Esophagus (tissue), 2 donors: ENCODE measurements at regions not wholly inside any gene's neighbourhood (a gene's known extent, or its start where the extent isn't known, plus 50 kb on each side); places are given as distances from the start of the nearest gene placed in this dataset.

Source experiments
- H3K27ac ChIP-seq, 2 donors: one replicate each; pipeline ENCODE4 v1.5.1; 2013; ENCODE audit warnings: low read depth in 2 of 2, mild to moderate bottlenecking in 2 of 2, inconsistent platforms in 1 of 2, low read length in 1 of 2, moderate library complexity in 1 of 2
- H3K27me3 ChIP-seq, 2 donors: one replicate each; pipeline ENCODE4 v1.6.1; 2013; ENCODE audit warnings: low read length in 2 of 2, control low read depth in 1 of 2, mild to moderate bottlenecking in 1 of 2; ENCODE audit not compliant: insufficient read depth in 2 of 2, control insufficient read depth in 1 of 2
- H3K36me3 ChIP-seq, 2 donors: one replicate each; pipeline ENCODE4 v1.6.1; 2013; ENCODE audit warnings: low read length in 1 of 2; ENCODE audit not compliant: control insufficient read depth in 2 of 2, insufficient read depth in 2 of 2
- H3K4me1 ChIP-seq, 2 donors: one replicate each; pipeline ENCODE4 v1.6.1; 2013; ENCODE audit warnings: low read length in 1 of 2; ENCODE audit not compliant: control insufficient read depth in 2 of 2, insufficient read depth in 2 of 2
- H3K4me3 ChIP-seq, 2 donors: one replicate each; pipeline ENCODE4 v1.5.1; 2013; ENCODE audit warnings: low read length in 2 of 2, mild to moderate bottlenecking in 2 of 2, low read depth in 1 of 2, moderate library complexity in 1 of 2
- H3K9me3 ChIP-seq, 2 donors: one replicate each; pipeline ENCODE4 v1.6.1; 2013; ENCODE audit warnings: mild to moderate bottlenecking in 2 of 2, low read depth in 1 of 2, low read length in 1 of 2, moderate library complexity in 1 of 2; ENCODE audit not compliant: control insufficient read depth in 2 of 2, insufficient read depth in 1 of 2
- WGBS, 2 donors: extraction: QIAGEN DNeasy Blood & Tissue Kit; methylation state at CpG; one replicate each; pipeline ENCODE4 v1.1.7; 2013; 5-methylcytosine and 5-hydroxymethylcytosine counted together
- donor health status: healthy with polysubstance abuse.
- donor health status: Bipolar disorder and iron deficiency.

GRCh38 chr3:34207002-34207401 lies 408.6 kb downstream of the PDCD6IP start:
- no peaks in the 10 kb centered on the region for H3K9me3 ChIP-seq
- H3K4me1 ChIP-seq: no peaks in the 10 kb centered on the region
- no peaks in the 10 kb centered on the region for H3K36me3 ChIP-seq
- no peak overlapping the region for H3K4me3 ChIP-seq
- no peaks in the 10 kb centered on the region for H3K27me3 ChIP-seq
- H3K27ac ChIP-seq: no peak overlapping the region
- 36 to 41% methylated on average over 2 of the region's 2 CpGs for WGBS, 2 donors

GRCh38 chr3:34207806-34208205 lies 409.4 kb downstream of the PDCD6IP start:
- H3K4me3 ChIP-seq: no peak overlapping the region
- H3K9me3 ChIP-seq: no peaks in the 10 kb centered on the region
- peaks cover 0 to 2% of the 10 kb centered on the region in 2 donors for H3K4me1 ChIP-seq
- H3K36me3 ChIP-seq: no peaks in the 10 kb centered on the region
- H3K27ac ChIP-seq: peak overlapping the region in 1 of 2 donors; percentile 22
- H3K27me3 ChIP-seq: no peaks in the 10 kb centered on the region
- 52 to 65% methylated on average over 1 of the region's 1 CpG for WGBS, 2 donors

DNA sequence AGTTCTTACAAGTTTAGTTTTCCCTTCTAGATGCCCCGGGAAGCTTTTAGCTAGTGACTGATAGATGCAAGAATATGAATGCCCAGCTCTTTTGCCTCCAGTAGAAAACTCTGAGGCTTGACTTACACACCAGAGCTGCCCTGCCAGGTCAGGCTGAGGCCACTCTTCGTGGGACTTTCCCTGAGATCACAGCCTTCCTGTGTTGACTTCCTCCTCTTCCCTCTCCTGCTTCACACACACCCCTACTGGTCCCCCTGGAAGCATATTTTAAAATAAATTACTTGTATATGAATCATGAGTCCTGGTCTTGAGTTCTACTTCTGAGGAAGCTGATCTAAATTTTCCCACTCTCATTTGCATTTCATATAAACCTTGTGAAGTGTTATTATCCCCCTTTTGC lies 413.7 kb downstream of the PDCD6IP start:
- Histone ChIP-seq H3K27ac (peak overlapping the region in 1 of 2 donors; percentile 42), H3K27me3 (no peaks in the 10 kb centered on the region), H3K4me1 (peaks cover 0 to 2% of the 10 kb centered on the region in 2 donors), H3K9me3 (no peaks in the 10 kb centered on the region), H3K4me3 (no peak overlapping the region), H3K36me3 (no peaks in the 10 kb centered on the region)
- WGBS, 2 donors: 39 to 51% methylated on average over 2 of the region's 2 CpGs

GRCh38 chr3:34212656-34213055 lies 414.2 kb downstream of the PDCD6IP start:
- Histone ChIP-seq H3K27me3 (no peaks in the 10 kb centered on the region), H3K9me3 (no peaks in the 10 kb centered on the region), H3K36me3 (no peaks in the 10 kb centered on the region), H3K4me1 (peaks cover 0 to 2% of the 10 kb centered on the region in 2 donors), H3K27ac (no peak overlapping the region), H3K4me3 (no peak overlapping the region)
- WGBS, 2 donors: 33 to 40% methylated on average over 4 of the region's 4 CpGs

DNA sequence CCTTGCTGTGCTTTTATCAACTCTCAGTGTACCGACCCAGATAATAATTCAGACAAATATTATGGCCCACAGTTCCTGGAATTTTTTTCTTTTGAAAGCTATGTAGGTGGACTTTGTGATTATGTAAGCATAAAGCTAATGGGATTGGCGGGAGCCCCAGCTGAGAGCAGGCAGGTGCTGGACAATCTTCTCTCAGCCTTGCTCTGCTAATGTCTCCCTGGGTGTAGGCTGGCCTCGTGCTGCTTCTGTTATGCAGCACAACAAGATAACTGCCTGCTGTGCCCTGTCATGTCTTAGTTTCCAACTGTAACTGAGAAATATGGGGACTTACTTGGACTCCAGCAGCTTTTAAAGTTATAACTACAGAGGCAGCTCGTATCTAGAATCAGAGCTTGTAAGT lies 415.0 kb downstream of the PDCD6IP start:
- H3K27ac ChIP-seq: peak overlapping the region in 1 of 2 donors; percentile 55

DNA sequence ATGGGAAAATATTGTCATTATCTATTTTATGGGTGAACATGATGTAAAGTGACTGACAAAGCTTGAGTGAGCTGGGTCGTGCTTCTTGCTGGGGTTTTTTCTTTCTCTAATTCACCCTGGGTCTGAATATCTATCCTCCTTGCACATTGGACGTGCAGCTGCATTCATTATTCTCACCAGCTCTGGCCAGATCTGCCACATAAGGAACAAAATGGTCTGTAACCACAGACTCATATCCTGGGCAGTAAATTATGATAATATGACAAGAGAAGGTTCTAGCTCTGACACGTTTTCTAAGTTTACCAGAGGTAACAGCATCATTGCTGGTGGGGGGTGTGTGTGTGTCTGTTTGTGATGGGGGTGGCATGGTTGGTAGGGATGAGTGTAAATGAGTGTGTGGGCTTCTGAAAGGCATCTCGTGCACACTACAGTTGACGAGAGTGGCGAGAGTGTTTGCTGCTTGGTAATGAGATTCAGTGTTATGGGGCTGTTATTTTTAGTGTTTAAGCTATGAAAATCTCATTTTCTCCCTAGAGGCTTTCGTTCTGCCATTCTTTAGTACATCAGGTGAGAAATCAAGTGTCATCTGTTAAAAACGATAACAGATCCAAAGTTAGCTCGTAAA lies 418.4 kb downstream of the PDCD6IP start:
- Histone ChIP-seq H3K4me1 (peaks cover 0 to 2% of the 10 kb centered on the region in 2 donors), H3K27me3 (no peaks in the 10 kb centered on the region), H3K9me3 (no peaks in the 10 kb centered on the region), H3K36me3 (no peaks in the 10 kb centered on the region), H3K27ac (no peak overlapping the region), H3K4me3 (no peak overlapping the region)
- 82 to 84% methylated on average over 9 of the region's 9 CpGs for WGBS, 2 donors

More for the DNA sequence above, 415.0 kb downstream of the PDCD6IP start:
- H3K4me3 ChIP-seq: no peak overlapping the region
- no peaks in the 10 kb centered on the region for H3K36me3 ChIP-seq
- peaks cover 0 to 2% of the 10 kb centered on the region in 2 donors for H3K4me1 ChIP-seq
- no peaks in the 10 kb centered on the region for H3K9me3 ChIP-seq
- no peaks in the 10 kb centered on the region for H3K27me3 ChIP-seq
- 45 to 64% methylated on average over 4 of the region's 4 CpGs for WGBS, 2 donors

- Histone ChIP-seq H3K4me3 (no peak overlapping the region), H3K36me3 (no peaks in the 10 kb centered on the region), H3K9me3 (no peaks in the 10 kb centered on the region), H3K4me1 (no peaks in the 10 kb centered on the region), H3K27me3 (no peaks in the 10 kb centered on the region), H3K27ac (no peak overlapping the region)
- 77 to 85% methylated on average over 5 of the region's 5 CpGs for WGBS, 2 donors
Measured at GRCh38 chr3:34218706-34219385, 420.4 kb downstream of the PDCD6IP start.

GRCh38 chr3:34219556-34219955 lies 421.1 kb downstream of the PDCD6IP start:
- H3K36me3 ChIP-seq: no peaks in the 10 kb centered on the region
- no peaks in the 10 kb centered on the region for H3K9me3 ChIP-seq
- 79 to 90% methylated on average over 1 of the region's 1 CpG for WGBS, 2 donors
- no peak overlapping the region for H3K27ac ChIP-seq
- no peaks in the 10 kb centered on the region for H3K4me1 ChIP-seq
- H3K27me3 ChIP-seq: no peaks in the 10 kb centered on the region
- no peak overlapping the region for H3K4me3 ChIP-seq

GRCh38 chr3:34225821-34226366 lies 427.5 kb downstream of the PDCD6IP start:
- Histone ChIP-seq H3K27ac (no peak overlapping the region), H3K4me1 (no peaks in the 10 kb centered on the region), H3K36me3 (no peaks in the 10 kb centered on the region), H3K9me3 (no peaks in the 10 kb centered on the region), H3K4me3 (no peak overlapping the region), H3K27me3 (no peaks in the 10 kb centered on the region)
- 57 to 69% methylated on average over 3 of the region's 3 CpGs for WGBS, 2 donors
